ENCODE measurements at regions not wholly inside any gene's neighbourhood (a gene's known extent, or its start where the extent isn't known, plus 50 kb on each side); places are given as distances from the start of the nearest gene placed in this dataset.

DNA sequence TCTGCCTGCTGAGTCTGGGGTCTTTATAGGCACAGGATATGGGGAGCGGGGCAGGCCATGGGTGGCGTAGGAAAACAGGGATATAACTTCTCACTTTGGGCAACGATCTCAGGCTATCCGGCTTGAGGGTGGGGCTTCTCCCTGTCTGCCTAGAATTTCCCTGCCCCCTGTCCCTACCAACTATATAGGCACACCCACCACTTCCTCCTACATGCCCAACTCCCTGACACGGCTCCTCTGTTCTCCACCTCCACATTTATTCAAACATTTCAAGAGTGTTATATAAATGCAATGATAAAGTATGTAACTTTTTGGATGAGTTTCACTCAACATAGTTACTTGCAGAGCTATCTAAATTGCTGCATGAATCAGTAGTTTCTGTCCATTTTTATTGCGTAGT lies 363.2 kb upstream of the RORB start:
- no peaks in the 10 kb centered on the region for H4K20me1 ChIP-seq (ENCODE audit: insufficient read depth, low read length)
- H3K9ac ChIP-seq (ENCODE audit: low read depth, low read length), result no peak overlapping the region
- H3K79me2 ChIP-seq (ENCODE audit: insufficient read depth, low read length), result no peaks in the 10 kb centered on the region
- no peak overlapping the region for H3K4me2 ChIP-seq (ENCODE audit: insufficient read depth, low read length)
- H3K36me3 ChIP-seq (ENCODE audit: insufficient read depth, low read length), result peaks cover 7% of the 10 kb centered on the region; the same call in 1 of the 2 replicates
- peaks cover 11% of the 10 kb centered on the region for H3K9me3 ChIP-seq (ENCODE audit: insufficient read depth, low read length, severe bottlenecking)
- H3K27me3 ChIP-seq (ENCODE audit: insufficient read depth, low read length, poor library complexity), result no peaks in the 10 kb centered on the region
- ATAC-seq (ENCODE audit: insufficient read depth, low read depth), result no peak
- TF ChIP-seq, protein P1, sequence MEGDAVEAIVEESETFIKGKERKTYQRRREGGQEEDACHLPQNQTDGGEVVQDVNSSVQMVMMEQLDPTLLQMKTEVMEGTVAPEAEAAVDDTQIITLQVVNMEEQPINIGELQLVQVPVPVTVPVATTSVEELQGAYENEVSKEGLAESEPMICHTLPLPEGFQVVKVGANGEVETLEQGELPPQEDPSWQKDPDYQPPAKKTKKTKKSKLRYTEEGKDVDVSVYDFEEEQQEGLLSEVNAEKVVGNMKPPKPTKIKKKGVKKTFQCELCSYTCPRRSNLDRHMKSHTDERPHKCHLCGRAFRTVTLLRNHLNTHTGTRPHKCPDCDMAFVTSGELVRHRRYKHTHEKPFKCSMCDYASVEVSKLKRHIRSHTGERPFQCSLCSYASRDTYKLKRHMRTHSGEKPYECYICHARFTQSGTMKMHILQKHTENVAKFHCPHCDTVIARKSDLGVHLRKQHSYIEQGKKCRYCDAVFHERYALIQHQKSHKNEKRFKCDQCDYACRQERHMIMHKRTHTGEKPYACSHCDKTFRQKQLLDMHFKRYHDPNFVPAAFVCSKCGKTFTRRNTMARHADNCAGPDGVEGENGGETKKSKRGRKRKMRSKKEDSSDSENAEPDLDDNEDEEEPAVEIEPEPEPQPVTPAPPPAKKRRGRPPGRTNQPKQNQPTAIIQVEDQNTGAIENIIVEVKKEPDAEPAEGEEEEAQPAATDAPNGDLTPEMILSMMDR (IDR thresholded peaks at IDR 0.05; ENCODE audit: borderline replicate concordance, extremely low read depth, low read length, poor library complexity, severe bottlenecking), result no peak
- TF ChIP-seq EZH2 (IDR thresholded peaks at IDR 0.05; ENCODE audit: borderline replicate concordance, low read depth, low read length, severe bottlenecking), result no peak
- DNase-seq, result no peak
- H3K27ac ChIP-seq (ENCODE audit: low read length), result no peak overlapping the region
- 0 out of 2 replicates have a peak overlapping the region, but pooled peaks have one; percentile 21 for H2AFZ ChIP-seq (ENCODE audit: low read depth, low read length)
- peaks cover 15% of the 10 kb centered on the region for H3K4me1 ChIP-seq (ENCODE audit: insufficient read depth, low read length)
- H3K4me3 ChIP-seq (ENCODE audit: low read depth in 1 of 2, low read length in 2 of 2), result no peak overlapping the region

DNA sequence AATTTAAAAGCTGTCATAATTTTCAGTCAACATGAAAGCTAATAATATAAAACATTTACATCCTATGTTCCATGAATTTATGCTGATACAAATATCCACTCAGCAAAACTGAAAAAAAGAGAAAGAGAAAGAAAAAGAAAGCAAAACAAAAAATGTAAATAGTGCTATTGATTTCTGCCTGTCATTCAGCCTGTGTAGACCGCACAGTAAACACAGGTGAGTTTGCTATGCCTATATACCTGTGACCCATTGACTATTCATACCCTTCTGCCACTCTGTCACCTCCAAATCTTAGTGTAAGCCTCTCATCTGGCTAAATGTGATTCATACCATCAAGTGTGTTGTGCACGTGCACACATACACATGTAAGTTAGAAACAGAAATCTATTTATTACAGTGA lies 359.0 kb upstream of the RORB start:
- Histone ChIP-seq H3K27ac (ENCODE audit: low read length) (no peak overlapping the region), H3K36me3 (ENCODE audit: insufficient read depth, low read length) (peaks cover 7% of the 10 kb centered on the region; the same call in 1 of the 2 replicates), H3K4me2 (ENCODE audit: insufficient read depth, low read length) (no peak overlapping the region), H3K9ac (ENCODE audit: low read depth, low read length) (no peak overlapping the region), H3K4me3 (ENCODE audit: low read depth in 1 of 2, low read length in 2 of 2) (no peak overlapping the region), H4K20me1 (ENCODE audit: insufficient read depth, low read length) (no peaks in the 10 kb centered on the region), H3K4me1 (ENCODE audit: insufficient read depth, low read length) (peaks cover 15% of the 10 kb centered on the region; the same call in 1 of the 2 replicates), H3K27me3 (ENCODE audit: insufficient read depth, low read length, poor library complexity) (no peaks in the 10 kb centered on the region), H3K79me2 (ENCODE audit: insufficient read depth, low read length) (no peaks in the 10 kb centered on the region), H3K9me3 (ENCODE audit: insufficient read depth, low read length, severe bottlenecking) (peaks cover 16% of the 10 kb centered on the region), H2AFZ (ENCODE audit: low read depth, low read length) (no peak overlapping the region)
- DNase-seq (no peak), ATAC-seq (ENCODE audit: insufficient read depth, low read depth) (0 out of 3 replicates have a peak, but pooled peaks have one; percentile 24)
- no peak for TF ChIP-seq EZH2 (IDR thresholded peaks at IDR 0.05; ENCODE audit: borderline replicate concordance, low read depth, low read length, severe bottlenecking)
- TF ChIP-seq, protein P1 (IDR thresholded peaks at IDR 0.05; ENCODE audit: borderline replicate concordance, extremely low read depth, low read length, poor library complexity, severe bottlenecking), result no peak

DNA sequence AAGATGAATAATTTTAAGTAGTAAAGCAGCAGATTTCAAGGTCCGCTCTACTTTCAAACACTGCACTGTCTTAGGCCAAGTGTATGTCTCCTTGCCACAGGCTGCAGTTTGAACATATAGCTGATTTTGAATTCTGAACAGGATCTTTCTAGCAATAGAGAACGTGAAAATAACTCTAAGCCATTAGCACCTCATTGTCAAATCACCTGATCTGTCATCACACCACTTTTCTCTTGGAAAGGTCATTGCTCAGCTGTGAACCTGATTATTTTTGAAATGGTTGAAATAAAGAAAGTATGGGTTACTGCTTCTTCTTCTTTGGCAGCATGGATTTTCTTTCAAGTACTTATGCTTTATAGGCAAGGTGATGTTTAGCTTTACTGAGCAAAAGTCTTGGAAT lies 357.0 kb upstream of the RORB start:
- ATAC-seq (ENCODE audit: insufficient read depth, low read depth), result no peak
- DNase-seq, result no peak
- H3K36me3 ChIP-seq (ENCODE audit: insufficient read depth, low read length), result no peaks in the 10 kb centered on the region
- no peak overlapping the region for H3K9ac ChIP-seq (ENCODE audit: low read depth, low read length)
- H3K9me3 ChIP-seq (ENCODE audit: insufficient read depth, low read length, severe bottlenecking), result peaks cover 5% of the 10 kb centered on the region
- no peak overlapping the region for H3K27ac ChIP-seq (ENCODE audit: low read length)
- no peaks in the 10 kb centered on the region for H4K20me1 ChIP-seq (ENCODE audit: insufficient read depth, low read length)
- no peak overlapping the region for H3K4me2 ChIP-seq (ENCODE audit: insufficient read depth, low read length)
- no peak overlapping the region for H2AFZ ChIP-seq (ENCODE audit: low read depth, low read length)
- no peaks in the 10 kb centered on the region for H3K79me2 ChIP-seq (ENCODE audit: insufficient read depth, low read length)
- H3K27me3 ChIP-seq (ENCODE audit: insufficient read depth, low read length, poor library complexity), result no peaks in the 10 kb centered on the region
- TF ChIP-seq, protein P1 (IDR thresholded peaks at IDR 0.05; ENCODE audit: borderline replicate concordance, extremely low read depth, low read length, poor library complexity, severe bottlenecking), result no peak
- no peak for TF ChIP-seq EZH2 (IDR thresholded peaks at IDR 0.05; ENCODE audit: borderline replicate concordance, low read depth, low read length, severe bottlenecking)
- H3K4me1 ChIP-seq (ENCODE audit: insufficient read depth, low read length), result peaks cover 15% of the 10 kb centered on the region; the same call in 1 of the 2 replicates
- no peak overlapping the region for H3K4me3 ChIP-seq (ENCODE audit: low read depth in 1 of 2, low read length in 2 of 2)
